ENCODE measurements at regions not wholly inside any gene's neighbourhood (a gene's known extent, or its start where the extent isn't known, plus 50 kb on each side); places are given as distances from the start of the nearest gene placed in this dataset.
"Not testable (repeated sequence)": the region's sequence is repeated elsewhere in the genome, so short reads cannot be mapped to it uniquely, and the experiment has no call there.

DNA sequence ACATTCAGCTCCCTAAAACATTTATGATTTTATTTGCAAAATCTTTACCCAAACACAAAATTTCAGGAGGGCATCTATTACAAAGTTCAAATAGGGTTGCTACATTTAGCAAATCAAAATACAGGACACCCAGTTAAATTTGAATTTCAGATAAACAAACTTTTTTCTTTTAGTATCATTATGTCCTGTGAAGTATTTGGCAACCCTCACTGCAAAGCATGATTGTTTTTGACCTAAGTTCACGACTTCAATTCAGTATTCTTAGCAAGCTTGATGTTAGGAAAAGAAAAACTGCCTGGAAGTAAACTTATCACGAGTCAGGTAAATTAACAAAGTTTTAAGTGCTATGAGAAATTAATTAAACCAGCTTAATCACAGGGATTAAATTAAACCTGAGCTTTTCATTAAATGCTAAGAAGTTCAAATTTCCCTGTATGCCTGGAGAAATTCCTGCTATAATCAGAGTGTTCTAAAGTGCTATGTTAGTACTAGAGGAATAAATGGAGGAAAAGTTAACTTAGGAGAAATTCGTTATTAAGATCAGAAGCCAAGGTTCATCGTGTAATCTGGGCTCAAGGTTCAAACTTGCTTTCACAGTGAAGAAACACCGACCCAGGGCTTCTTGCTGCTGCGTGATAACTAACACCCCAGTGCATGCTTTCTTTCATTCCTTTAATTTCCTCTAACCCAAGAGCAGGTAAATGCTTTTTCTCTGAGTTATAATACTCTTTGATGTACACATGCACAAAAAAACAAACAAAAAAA is 298.1 kb downstream of the FOXO1 start:
- DNase-seq (ENCODE audit: low read depth in 4 of 4, low spot score in 3 of 4): no peak

DNA sequence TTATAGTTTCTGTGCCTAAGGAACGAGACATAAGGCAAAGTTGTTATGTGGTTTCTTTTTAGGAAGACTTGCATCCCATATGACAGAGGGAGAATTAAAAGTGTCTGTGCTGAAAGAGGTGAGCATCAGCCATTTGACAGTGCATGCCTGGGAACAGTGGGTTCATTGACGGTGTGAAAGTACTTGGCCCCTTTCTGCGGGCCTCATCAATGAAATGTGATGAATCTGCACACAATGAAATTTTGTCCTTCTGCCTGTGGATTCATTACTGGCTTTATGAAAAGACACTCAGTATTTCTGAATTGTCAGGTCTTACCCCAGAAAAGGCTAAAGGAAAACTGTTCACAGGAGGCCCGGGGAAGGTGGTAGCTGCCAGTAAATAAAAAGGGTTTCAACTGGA is 295.8 kb downstream of the FOXO1 start:
- DNase-seq (ENCODE audit: low read depth in 4 of 4, low spot score in 3 of 4): no peak

- no peak for DNase-seq (ENCODE audit: low read depth in 4 of 4, low spot score in 3 of 4)
Observed at GRCh38 chr13:40371531-40372125, 294.8 kb downstream of the FOXO1 start.

GRCh38 chr13:40373608-40374007 is 292.8 kb downstream of the FOXO1 start:
- DNase-seq (ENCODE audit: low read depth in 4 of 4, low spot score in 3 of 4): not testable (repeated sequence)

GRCh38 chr13:40375489-40376171 is 290.8 kb downstream of the FOXO1 start:
- no peak for DNase-seq (ENCODE audit: low read depth in 4 of 4, low spot score in 3 of 4)

DNA sequence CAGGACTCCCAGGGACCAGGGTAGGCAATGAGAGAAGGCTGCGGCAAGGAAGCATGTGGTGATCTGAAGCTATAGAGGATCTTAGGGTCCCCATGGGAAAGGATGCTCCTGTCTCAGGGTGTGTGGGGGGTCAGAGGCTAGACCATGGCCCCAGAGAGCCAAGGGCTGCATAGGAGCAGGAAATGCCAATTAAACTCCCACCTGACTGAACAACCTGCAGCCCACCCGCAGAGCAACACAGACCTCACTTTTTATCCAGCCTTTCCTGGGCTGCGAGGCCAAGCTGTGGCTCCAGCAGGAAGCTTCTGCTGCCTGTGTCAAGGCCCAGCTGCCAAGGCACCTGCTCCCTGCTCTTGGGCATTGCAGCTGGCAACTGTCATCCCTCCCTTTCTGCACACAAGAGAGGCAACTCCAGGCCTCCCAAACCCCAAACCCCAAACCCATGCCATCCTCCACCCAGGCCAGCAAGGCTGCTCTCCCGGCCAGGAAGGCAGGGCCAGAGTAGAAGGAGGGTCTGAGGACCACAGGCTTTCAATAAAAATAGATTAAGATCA is 290.1 kb downstream of the FOXO1 start:
- DNase-seq (ENCODE audit: low read depth in 4 of 4, low spot score in 3 of 4): no peak

- no peak for DNase-seq (ENCODE audit: low read depth in 4 of 4, low spot score in 3 of 4)
Observed at GRCh38 chr13:40376867-40377535, 289.4 kb downstream of the FOXO1 start.

DNA sequence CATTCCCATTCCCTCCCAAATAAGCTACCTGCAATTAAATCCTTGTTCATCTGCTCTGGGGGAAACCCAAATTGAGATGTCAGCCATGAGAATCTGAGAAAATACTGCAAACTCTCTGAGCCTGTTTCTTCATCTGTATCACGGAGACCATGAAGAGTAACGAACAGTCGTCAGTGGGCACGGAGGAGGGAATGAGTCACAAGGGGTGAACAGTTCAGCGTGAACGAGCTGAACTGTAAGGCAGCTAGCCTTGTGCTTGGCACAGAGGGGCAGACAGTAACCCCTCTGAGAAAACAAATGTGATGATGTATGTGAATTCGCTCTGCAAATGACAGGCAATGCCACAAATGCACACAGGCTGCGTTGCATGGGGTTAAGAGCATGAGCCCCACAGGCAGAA is 288.7 kb downstream of the FOXO1 start:
- DNase-seq (ENCODE audit: low read depth in 4 of 4, low spot score in 3 of 4): no peak

DNA sequence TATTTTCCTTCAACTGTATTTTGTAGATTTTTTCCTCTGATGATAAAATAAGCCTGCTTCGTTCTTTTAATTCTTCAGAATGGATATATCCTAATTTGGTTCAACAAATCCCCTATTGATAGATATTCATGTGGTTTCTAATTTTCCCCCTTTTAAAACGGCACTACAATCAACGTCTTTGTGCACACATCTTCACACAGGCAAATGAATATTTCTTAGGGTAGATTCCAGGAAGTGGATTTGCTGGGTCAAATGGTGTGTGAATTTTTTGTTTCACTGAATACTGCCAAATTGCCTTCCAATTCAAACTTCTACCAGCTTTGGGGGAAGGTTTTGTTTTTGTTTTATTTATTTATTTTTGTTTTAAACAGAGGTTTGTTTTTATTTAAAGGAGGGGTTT is 287.2 kb downstream of the FOXO1 start:
- DNase-seq (ENCODE audit: low read depth in 4 of 4, low spot score in 3 of 4): no peak

DNA sequence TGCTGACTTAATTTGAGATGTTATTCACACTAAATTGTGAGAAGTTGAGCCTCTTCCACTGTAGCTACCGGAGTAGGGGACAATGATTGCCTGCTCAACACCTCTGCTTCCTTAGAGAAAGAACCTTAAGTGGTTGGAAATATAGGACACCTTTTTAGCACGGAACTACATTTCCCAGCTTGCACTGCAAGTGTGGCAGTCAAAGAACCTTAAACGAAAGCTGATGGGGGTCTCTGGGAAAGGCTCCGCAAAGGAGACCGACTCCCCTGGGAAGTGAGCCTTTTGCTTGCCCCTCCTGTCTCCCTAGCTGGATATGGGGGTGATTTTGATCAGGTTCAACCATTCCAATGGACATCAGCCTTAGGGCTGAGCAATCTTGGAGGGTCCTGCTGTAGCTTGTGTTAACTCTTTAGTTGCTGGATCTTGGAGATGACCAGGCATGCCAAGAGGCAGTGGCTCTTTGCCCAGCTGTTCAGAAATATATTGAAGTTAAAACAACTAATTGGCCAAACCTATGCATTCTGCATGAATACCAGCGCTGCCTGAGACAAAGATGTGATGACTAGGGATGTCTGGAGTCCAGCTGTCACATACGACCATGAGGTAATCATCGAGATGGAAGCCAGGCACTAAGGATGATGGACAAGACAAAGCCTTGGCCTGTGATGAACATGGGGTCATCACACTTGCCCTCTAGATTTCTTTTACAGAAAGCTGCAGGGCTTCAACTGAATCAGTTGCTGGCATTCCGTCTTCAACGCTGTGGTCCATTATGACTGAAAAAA is 286.5 kb downstream of the FOXO1 start:
- DNase-seq (ENCODE audit: low read depth in 4 of 4, low spot score in 3 of 4): no peak

- DNase-seq (ENCODE audit: low read depth in 4 of 4, low spot score in 3 of 4): no peak
Observed at GRCh38 chr13:40381935-40382764, 284.3 kb downstream of the FOXO1 start.

- DNase-seq (ENCODE audit: low read depth in 4 of 4, low spot score in 3 of 4): no peak
Observed at GRCh38 chr13:40383132-40383531, 283.3 kb downstream of the FOXO1 start.

GRCh38 chr13:40383885-40384284 is 282.6 kb downstream of the FOXO1 start:
- DNase-seq (ENCODE audit: low read depth in 4 of 4, low spot score in 3 of 4): no peak

- no peak for DNase-seq (ENCODE audit: low read depth in 4 of 4, low spot score in 3 of 4)
Observed at GRCh38 chr13:40384976-40385857, 281.2 kb downstream of the FOXO1 start.

- DNase-seq (ENCODE audit: low read depth in 4 of 4, low spot score in 3 of 4): no peak
Observed at GRCh38 chr13:40385858-40386180, 280.6 kb downstream of the FOXO1 start.

DNA sequence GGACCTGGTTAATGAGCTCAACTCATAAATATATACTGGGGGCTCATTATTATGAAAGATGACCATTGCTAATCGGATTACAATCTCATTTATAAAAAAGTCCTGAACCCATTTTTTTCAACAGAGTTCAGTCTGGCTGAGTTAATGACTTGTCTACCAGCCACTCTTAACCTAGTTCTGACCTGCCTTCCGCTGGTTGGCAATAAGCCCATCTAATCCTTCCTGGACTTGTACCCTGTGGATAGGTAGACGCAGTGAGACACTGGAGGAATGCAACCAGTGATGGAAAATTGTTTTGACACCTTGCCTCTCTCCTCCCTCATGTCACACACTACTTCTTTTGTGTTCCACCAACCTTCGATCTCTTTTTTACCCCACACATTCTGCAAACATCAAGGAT is 279.9 kb downstream of the FOXO1 start:
- no peak for DNase-seq (ENCODE audit: low read depth in 4 of 4, low spot score in 3 of 4)

- DNase-seq (ENCODE audit: low read depth in 4 of 4, low spot score in 3 of 4): no peak
Observed at GRCh38 chr13:40387775-40388174, 278.7 kb downstream of the FOXO1 start.

- no peak for DNase-seq (ENCODE audit: low read depth in 4 of 4, low spot score in 3 of 4)
Observed at GRCh38 chr13:40388617-40389016, 277.8 kb downstream of the FOXO1 start.

Data from right renal pelvis (tissue), 4 donors.